Pancreas (tissue), 10 donors: ENCODE measurements at regions not wholly inside any gene's neighbourhood (a gene's known extent, or its start where the extent isn't known, plus 50 kb on each side); places are given as distances from the start of the nearest gene placed in this dataset.
"Not testable (repeated sequence)": the region's sequence is repeated elsewhere in the genome, so short reads cannot be mapped to it uniquely, and the experiment has no call there.

ENCODE experiments used
- ATAC-seq, 4 donors: fragments of 200-7000 bp; cut with Tn5 transposase; one replicate each; pipeline versions ENCODE4 v1.8.0 to v1.9.1; 2020; ENCODE audit warnings: mild to moderate bottlenecking in 4 of 4, moderate library complexity in 4 of 4
- DNase-seq, 6 donors: peaks; one replicate each; pipeline ENCODE4 v3.0.0-alpha.2; 2020
- FAIRE-seq: peaks from 2 replicates; lab custom pipeline; 2012; peaks lifted over from hg19 to GRCh38; lab: Jason Lieb, UNC
- H3K27ac ChIP-seq, 4 donors: fragments of 200-600 bp; sonication (generic); 1 replicate in 3 of 4; 2 replicates in 1 of 4; pipeline versions ENCODE4 v1.5.0 to v1.8.0; 2020
- H3K27me3 ChIP-seq, 4 donors: fragments of 200-600 bp; one replicate each; pipeline ENCODE4 v1.8.0; 2021
- H3K36me3 ChIP-seq, 3 donors: fragments of 200-600 bp; sonication (generic) in 1 of 3; one replicate each; pipeline versions ENCODE4 v1.5.0 to v1.8.0; 2020 to 2021
- H3K4me1 ChIP-seq, 3 donors: fragments of 200-600 bp; one replicate each; pipeline ENCODE4 v1.8.0; 2021
- H3K4me3 ChIP-seq, 4 donors: fragments of 200-600 bp; sonication (generic) in 2 of 4; one replicate each; pipeline versions ENCODE4 v1.5.0 to v1.8.0; 2020 to 2021
- H3K9me3 ChIP-seq, 4 donors: fragments of 200-600 bp; one replicate each; pipeline ENCODE4 v1.8.0; 2021
- WGBS, 2 donors: extraction: QIAGEN DNeasy Blood & Tissue Kit; methylation state at CpG; one replicate each; pipeline ENCODE4 v1.1.7; 2013; 5-methylcytosine and 5-hydroxymethylcytosine counted together
- intact Hi-C, 3 donors: fragments of 100-400 bp; cut with DNase I; formaldehyde crosslinking; loops; one replicate each; pipeline versions ENCODE4 v1.11.1 to v1.14.2; 2022
- TF ChIP-seq, protein P1 (sequence below), 4 donors: fragments of 200-600 bp; sonication (generic) in 3 of 4; IDR thresholded peaks; one replicate each; pipeline versions ENCODE4 v1.5.0 to v1.8.0; 2021; ENCODE audit warnings: antibody characterized with exemption in 4 of 4
- donor health status: healthy with polysubstance abuse.
- donor health status: DM: no; HTN: no; CAD: no; lungs with moderate emphysema.
- donor health status: DM: no; HTN: no; CAD: no.
- donor health status: control.
- donor health status: control.
- donor health status: Bipolar disorder and iron deficiency.
- donor health status: DM: yes; HTN: yes; CAD: no.
- donor health status: DM: no; HTN: no; CAD: no.
- donor health status: DM: no; HTN: no; CAD: no.
- donor health status: DM: yes; HTN: yes; CAD: no.

GRCh38 chr2:146414456-146414855 is 1430.4 kb upstream of the ACVR2A start:
- intact Hi-C loops: no loop called here
- WGBS, 2 donors: 63 to 70% methylated on average over 5 of the region's 5 CpGs
- H3K4me3 ChIP-seq: no peak overlapping the region
- H3K27me3 ChIP-seq: no peaks in the 10 kb centered on the region
- no peaks in the 10 kb centered on the region for H3K36me3 ChIP-seq
- no peak for ATAC-seq
- no peak for DNase-seq
- no peaks in the 10 kb centered on the region for H3K9me3 ChIP-seq
- no peak overlapping the region for H3K27ac ChIP-seq
- TF ChIP-seq, protein P1, sequence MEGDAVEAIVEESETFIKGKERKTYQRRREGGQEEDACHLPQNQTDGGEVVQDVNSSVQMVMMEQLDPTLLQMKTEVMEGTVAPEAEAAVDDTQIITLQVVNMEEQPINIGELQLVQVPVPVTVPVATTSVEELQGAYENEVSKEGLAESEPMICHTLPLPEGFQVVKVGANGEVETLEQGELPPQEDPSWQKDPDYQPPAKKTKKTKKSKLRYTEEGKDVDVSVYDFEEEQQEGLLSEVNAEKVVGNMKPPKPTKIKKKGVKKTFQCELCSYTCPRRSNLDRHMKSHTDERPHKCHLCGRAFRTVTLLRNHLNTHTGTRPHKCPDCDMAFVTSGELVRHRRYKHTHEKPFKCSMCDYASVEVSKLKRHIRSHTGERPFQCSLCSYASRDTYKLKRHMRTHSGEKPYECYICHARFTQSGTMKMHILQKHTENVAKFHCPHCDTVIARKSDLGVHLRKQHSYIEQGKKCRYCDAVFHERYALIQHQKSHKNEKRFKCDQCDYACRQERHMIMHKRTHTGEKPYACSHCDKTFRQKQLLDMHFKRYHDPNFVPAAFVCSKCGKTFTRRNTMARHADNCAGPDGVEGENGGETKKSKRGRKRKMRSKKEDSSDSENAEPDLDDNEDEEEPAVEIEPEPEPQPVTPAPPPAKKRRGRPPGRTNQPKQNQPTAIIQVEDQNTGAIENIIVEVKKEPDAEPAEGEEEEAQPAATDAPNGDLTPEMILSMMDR (IDR thresholded peaks at IDR 0.05): no peak
- FAIRE-seq: no peak
- H3K4me1 ChIP-seq: no peaks in the 10 kb centered on the region

- Histone ChIP-seq H3K4me3 (no peak overlapping the region), H3K36me3 (no peaks in the 10 kb centered on the region), H3K9me3 (no peaks in the 10 kb centered on the region), H3K27ac (no peak overlapping the region), H3K27me3 (no peaks in the 10 kb centered on the region), H3K4me1 (no peaks in the 10 kb centered on the region)
- ATAC-seq (no peak), FAIRE-seq (no peak), DNase-seq (no peak)
- 90 to 95% methylated on average over 22 of the region's 22 CpGs for WGBS, 2 donors
- intact Hi-C loops: no loop called here
- TF ChIP-seq, protein P1 (IDR thresholded peaks at IDR 0.05): no peak
Observed at GRCh38 chr2:146413086-146413610, 1431.7 kb upstream of the ACVR2A start.

DNA sequence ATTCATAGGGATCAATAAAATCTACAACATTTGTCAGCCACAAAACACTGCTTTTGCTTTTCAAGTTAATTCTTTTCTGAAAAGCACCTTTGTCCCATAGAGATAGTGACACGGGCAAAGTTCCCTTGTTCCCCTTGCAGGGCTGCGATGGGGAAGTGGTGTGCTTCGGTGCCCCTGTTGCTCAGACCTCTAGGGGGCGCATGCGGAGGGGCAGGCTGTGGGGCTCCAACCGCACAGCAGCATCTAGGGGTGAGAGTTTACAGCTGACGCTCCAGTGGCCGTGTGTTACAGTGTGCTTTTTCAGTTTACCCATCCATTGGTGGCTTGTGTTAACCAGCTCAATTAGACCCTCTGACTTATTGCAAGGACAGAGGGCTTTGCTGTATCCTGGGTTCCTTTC is 1432.2 kb upstream of the ACVR2A start:
- TF ChIP-seq, protein P1 (IDR thresholded peaks at IDR 0.05): no peak
- no peak for ATAC-seq
- Histone ChIP-seq H3K27ac (no peak overlapping the region), H3K4me3 (no peak overlapping the region), H3K27me3 (no peaks in the 10 kb centered on the region), H3K36me3 (no peaks in the 10 kb centered on the region), H3K4me1 (no peaks in the 10 kb centered on the region), H3K9me3 (no peaks in the 10 kb centered on the region)
- intact Hi-C loops: no loop called here
- FAIRE-seq: no peak
- no peak for DNase-seq
- 69% methylated on average over 8 of the region's 8 CpGs for WGBS, 2 donors

GRCh38 chr2:146405402-146406309 is 1439.2 kb upstream of the ACVR2A start:
- FAIRE-seq, ATAC-seq, H3K27ac ChIP-seq, H3K27me3 ChIP-seq, intact Hi-C loops, H3K9me3 ChIP-seq, H3K4me1 ChIP-seq, DNase-seq, H3K4me3 ChIP-seq, H3K36me3 ChIP-seq: not testable (repeated sequence)
- WGBS, 2 donors: 84 to 85% methylated on average over 20 to 30 of the region's 30 CpGs

DNA sequence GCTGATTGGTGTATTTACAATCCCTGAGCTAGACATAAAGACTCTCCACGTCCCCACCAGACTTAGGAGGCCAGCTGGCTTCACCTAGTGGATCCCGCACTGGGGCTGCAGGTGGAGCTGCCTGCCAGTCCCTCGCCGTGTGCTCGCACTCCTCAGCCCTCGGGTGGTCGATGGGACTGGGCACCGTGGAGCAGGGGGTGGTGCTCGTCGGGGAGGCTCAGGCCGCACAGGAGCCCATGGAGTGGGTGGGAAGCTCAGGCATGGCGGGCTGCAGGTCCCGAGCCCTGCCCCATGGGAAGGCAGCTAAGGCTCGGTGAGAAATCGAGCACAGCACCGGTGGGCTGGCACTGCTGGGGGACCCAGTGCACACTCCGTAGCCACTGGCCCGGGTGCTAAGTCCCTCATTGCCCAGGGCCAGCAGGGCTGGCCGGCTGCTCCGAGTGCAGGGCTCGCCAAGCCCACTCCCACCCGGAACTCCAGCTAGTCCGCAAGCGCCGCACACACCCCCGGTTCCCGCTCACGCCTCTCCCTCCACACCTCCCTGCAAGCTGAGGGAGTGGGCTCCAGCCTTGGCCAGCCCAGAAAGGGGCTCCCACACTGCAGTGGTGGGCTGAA is 1441.2 kb upstream of the ACVR2A start:
- H3K4me3 ChIP-seq, DNase-seq, H3K27ac ChIP-seq, H3K27me3 ChIP-seq, intact Hi-C loops, H3K36me3 ChIP-seq, H3K9me3 ChIP-seq, FAIRE-seq, ATAC-seq, H3K4me1 ChIP-seq: not testable (repeated sequence)
- 90 to 94% methylated on average over 26 to 28 of the region's 28 CpGs for WGBS, 2 donors
